ENCODE measurements at regions not wholly inside any gene's neighbourhood (a gene's known extent, or its start where the extent isn't known, plus 50 kb on each side); places are given as distances from the start of the nearest gene placed in this dataset.
"Not testable (repeated sequence)": the region's sequence is repeated elsewhere in the genome, so short reads cannot be mapped to it uniquely, and the experiment has no call there.

DNA sequence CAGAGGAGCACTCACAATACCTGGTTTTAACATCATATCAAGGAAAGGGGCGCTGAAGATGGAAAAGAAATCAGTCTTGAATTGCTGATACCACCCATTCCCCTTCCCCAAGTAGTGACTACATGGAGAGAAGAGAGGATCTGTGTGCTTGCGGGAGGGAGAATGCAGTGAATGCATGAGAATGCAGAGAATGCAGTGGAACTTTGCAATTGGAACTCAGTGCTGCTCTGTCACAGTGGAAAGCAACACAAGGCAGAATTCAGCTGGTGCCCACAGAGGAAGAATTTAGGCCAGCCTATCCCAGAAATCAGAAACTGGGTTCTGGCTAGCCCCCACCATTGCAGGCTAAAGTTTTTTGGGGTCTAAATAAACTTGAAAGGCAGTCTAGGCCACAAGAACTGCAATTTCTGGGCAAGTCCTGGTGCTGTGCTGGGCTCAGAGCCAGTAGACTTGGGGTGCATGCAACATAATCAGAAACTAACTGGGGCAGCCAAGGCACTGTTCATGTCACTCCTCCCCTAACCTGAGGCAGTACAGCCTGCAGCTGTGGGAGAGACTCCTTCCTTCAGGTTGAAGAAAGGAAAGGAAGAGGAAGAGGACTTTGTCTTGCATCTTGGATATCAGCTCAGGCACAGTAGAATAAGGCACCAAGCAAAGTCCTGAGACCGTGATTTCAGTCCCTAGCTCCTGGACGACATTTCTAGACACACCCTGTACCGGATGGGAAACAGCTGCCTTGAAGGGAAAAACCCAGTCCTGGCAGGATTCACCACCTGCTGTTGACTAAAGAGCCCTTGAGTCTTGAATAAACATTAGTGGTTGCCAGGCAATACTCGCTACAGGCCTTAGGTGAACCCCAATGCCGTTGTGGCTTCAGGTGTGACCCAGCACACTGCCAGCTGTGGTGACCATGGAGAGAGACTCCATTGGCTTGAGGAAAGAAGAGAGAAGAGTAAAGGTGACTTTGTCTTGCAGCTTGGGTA is 329.3 kb downstream of the TBL1XR1 start:
- peak; percentile 98 for DNase-seq

DNA sequence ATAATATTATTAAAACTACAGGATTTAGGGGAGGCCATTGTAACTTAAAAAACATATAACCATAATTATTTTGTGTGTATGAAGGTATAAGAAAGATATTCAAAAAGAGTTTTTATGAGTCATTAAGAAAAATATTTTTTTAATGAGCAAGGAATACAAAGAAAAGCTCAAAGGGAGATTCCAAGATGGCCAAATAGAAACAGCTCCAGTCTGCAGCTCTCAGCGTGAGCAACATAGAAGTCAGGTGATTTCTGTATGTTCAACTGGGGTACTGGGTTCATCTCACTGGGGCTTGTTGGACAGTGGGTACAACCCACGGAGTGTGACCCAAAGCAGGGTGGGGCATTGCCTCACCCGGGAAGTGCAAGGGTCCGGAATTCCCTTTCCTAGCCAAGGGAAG is 336.1 kb downstream of the TBL1XR1 start:
- no peak for DNase-seq

DNA sequence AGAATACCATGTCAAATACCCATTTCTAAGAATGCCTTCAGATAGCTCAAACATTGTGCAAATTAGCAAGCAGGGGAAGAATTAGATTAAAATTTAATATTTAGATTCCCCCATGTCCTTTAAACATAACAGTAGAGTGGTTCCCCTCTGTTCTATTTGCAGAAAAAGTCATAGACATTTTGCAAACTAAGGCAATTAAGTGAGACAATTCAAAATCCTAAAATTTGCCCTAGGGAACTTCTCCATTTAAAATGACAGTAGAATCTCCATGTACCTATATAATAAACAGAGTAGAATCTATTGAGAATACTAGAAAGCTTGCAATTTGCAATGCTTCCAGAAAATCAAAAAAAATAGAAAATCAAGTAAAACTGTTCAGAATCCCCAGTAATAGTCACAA is 340.6 kb downstream of the TBL1XR1 start:
- no peak for DNase-seq

DNA sequence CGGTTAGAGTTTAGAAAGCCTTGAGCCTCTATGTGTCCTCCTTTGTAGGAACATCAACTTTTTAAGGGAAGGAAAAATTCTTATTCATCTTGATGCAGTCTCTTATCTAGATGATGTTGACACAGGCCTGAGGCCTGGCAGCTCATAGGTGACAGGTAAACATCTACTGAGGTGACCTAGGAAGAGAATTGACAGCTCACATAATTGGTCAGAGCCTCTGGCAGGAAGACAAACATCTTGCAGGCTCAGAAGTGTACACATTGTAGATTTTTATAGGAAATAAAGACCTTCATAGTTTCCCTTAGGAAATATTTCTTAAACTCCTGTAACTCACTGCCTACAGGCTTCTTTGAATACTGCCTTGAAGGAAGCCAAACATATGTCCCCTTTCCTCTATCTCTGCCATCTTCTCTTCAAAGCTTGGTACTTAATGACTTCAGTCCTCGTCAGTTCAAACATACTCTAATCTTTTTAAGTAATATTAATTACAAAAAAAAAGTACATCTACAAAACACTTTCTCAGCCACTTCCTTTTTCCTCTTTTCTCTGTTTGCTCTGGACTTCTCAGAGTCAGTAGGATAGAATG is 341.3 kb downstream of the TBL1XR1 start:
- peak; percentile 26 for DNase-seq

DNA sequence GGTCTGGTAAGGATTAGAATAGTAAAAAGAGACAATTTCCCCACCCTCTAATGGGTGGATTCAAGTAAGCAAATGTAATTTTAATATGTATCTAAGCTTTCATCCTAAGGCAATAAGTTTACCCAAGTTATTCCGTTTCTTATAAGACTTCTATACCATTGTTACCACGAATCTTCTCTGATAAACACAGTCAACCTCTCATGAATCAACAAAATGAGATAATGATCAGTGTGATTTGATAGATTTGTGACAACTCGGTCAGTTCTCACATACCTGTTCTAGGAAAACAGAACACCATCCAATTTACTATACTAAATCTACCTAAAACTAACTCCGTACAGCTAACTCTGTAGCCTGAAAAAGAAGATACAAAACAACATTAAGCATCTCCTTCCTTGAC is 342.1 kb downstream of the TBL1XR1 start:
- DNase-seq: no peak

DNA sequence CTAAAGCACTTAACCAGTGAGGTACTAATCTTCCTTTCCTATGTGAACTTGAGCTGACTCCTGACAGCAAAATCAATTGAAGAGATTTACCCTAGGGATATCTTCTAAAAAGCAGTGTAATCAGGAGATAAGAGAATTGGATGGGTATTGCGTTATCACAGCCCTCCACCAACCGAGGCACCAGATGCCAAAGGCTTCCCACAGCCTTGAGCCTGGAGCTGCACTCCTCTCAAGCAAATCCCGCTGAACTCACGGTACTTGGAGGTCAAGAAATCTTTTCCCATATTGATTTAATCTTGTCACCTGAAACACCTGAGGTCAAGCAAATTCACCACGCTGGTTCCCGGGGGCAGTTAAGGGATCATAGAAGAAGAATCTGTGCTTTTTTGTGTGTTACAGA is 346.8 kb downstream of the TBL1XR1 start:
- DNase-seq: no peak

DNA sequence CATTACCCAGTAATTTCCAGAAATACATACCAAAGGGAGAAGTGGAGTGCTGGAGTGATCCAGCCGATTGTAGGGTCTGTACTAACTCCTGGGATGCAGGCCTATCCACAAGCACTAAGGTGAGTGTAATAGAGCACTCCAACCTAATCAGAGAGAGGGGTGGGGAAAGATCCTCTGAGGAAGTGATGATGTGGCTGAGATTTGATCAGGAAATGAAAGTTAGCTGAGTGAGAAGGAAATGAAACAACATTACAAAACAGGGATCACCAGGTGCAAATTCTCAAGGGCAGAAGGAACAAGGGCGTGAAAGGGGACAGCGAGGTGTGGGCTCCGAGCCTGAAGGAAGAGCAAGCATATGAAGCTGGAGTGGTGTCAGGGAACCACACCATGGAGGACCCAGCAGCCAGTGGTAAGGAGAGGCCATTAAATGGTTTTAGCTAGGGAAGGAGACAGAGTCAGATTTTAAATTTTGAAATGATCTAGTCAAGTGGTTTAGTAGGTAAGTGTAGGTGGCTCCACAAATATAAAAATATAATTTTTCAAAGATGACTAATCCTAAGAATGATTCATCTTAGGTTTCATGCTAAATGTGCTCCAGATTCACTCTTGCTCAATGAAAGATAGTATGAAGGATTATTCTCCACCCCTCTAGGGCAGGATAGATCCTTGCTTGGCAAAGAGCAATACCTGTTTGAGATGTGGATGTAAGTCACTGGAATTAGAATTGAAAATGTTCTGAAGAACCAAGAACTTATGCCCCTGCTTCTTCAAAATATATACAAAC is 348.7 kb downstream of the TBL1XR1 start:
- no peak for DNase-seq

DNA sequence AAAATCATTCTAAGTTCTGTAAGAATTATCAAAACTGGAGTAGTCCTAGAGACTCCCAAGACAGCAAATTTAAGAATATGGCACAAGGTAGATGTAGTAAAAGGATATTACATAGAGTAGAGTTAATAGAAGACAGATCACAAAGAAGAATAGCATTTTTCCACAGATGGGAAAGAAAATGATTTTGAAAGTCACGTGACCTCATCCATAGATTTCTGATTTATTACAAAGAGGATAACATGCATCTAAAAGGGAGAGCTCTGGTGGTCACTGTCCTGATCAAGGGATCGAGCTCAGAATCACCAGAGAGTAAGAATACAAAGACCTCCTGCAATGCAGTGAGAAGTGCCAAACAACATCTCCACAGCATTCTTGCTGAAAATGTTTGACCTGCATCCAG is 354.4 kb downstream of the TBL1XR1 start:
- DNase-seq: no peak

DNA sequence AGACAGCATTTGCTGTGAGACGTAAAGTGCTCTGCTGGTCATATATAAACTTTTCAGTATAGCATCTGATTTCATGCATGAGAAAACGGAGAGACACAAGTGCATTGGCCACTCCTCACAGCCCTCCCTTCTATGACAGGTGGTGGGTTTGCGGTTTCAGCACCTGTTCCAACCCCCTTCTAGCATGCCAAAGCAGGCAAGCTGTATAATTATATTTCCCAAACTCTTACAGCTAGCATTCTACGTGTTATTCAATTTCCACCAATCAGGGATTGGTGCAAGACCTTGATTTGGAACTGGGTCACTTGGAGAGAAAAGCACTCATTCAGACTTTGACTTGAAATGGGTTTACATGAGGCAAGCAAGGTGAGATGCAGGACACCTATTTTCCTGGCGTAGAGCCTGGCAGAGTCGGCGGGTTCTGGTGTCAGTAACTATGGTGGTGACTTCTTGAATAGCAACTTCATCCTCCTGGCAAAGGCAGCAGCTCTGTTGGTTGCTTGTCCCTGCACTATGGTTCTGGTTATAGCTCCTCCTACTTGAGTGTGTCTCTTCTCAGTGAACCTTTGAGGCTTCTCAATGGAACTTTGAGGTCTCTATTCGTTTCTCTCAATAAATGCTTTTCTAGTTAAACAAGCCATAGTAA is 356.5 kb downstream of the TBL1XR1 start:
- DNase-seq: no peak

DNA sequence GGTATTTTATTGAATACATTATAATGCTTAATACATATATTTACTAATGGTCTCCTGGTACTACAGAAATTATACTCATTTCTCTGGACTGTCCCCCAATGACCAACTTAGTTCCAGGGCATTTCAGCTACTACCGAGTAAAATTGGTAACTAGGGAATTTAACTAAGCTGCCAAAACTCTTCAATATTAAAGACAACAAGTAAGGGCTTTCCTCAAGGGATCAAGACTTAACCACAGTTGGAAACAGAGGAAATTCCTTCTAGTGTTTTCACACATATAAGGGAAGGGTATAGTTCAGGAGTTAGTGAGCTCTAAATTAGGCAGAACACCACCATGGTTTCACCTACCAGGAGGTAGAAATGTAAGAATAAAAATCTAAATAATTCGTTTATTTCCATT is 357.4 kb downstream of the TBL1XR1 start:
- no peak for DNase-seq

DNA sequence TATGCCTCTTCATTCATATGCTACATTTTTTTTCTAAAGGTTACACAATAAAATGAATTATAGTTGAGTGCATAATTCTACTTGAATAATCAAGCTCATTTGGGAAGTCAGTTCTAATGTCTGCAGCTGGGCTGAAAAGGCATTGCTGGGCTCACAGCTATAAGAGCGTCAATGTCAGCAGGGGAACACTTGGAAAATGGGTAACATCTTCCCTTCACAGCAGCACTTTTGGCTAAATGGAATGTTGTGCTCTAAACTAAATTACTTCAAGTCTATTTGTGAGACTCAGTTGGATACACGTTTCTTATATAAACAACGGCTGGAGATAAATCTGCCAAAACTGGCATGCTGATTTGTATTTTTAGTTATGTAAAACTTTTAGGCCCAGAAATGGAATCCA is 357.8 kb downstream of the TBL1XR1 start:
- DNase-seq: no peak

DNA sequence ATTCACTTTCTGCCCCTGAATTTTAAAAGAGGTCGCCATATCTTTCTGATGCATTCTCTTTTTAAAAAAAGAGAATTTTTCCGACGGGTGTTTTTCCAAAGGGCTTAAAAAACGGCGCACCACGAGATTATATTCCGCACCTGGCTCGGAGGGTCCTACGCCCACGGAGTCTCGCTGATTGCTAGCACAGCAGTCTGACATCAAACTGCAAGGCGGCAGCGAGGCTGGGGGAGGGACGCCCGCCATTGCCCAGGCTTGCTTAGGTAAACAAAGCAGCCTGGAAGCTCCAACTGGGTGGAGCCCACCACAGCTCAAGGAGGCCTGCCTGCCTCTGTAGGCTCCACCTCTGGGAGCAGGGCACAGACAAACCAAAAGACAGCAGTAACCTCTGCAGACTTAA is 370.0 kb downstream of the TBL1XR1 start:
- not testable (repeated sequence) for DNase-seq

DNA sequence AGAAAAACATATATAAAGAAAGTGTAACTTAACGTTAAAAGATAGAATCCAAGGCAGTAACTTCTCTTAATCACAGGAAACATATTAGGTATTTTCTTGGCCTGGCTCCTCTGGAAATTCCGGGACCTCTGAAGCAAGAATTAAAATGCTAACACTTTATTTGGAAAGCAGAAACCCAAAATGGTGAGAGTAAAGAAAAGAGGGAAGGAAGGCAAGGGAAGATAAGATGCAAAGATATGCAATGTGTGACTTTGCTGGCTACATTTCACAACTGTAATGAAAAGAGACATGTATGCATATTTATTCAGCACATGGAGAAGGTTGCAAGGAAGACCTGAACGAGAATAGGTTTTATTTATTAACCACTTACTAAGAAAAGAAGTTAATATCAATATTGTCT is 372.5 kb downstream of the TBL1XR1 start:
- no peak for DNase-seq

DNA sequence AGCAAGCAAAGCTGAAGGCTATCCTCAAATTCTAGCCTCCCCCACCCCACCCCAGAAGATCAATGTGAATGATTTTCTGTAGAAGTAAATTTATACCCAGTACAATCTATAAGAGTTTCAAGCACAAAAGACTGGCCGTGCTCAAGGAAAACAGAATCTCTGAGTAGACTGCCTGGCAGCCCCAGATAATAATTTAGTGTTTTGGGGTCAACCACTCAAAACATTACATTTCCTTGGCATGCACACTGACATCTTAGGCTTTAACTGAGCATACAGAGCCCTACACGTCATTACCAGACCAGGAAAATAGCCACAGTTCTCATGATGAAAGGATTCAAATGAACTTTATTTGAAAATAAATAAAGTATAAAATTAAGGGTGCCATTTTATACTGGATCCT is 376.5 kb downstream of the TBL1XR1 start:
- no peak for DNase-seq

DNA sequence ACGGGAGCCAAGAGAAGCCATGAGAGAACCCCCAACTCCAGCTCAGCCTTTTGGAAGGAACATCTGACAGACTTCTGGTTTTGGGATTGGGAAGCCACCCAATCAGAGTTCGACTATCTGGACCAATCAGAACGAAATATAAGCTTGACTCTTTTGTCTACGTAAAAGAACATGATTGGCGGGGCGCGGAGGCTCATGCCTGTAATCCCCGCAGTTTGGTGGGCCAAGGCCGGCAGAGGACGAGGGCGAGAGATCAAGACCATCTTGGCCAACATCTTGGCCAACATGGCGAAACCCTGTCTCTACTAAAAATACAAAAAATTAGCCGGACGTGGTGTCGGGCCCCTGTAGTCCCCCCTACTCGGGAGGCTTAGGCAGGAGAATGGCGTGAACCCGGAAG is 380.3 kb downstream of the TBL1XR1 start:
- no peak for DNase-seq

DNA sequence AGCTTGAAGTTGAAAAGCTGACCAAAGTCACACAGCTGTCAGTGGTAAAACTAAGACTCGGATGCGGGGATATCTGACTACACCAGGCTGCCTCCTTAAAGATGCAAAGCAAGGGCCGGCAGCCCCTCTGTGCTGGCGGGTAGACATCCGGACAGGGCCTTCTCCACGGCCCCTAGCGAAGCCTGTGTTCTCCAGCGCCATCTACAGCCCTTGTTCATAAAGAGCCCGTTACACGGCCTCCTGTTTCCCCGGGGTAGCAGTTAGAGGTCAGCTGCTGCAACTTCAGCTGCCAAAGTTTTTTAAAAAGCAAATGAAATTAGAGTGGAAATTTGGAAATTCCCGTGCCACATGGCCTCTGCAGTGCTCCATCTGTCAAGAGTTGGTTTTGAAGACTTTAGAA is 383.0 kb downstream of the TBL1XR1 start:
- DNase-seq: no peak

DNA sequence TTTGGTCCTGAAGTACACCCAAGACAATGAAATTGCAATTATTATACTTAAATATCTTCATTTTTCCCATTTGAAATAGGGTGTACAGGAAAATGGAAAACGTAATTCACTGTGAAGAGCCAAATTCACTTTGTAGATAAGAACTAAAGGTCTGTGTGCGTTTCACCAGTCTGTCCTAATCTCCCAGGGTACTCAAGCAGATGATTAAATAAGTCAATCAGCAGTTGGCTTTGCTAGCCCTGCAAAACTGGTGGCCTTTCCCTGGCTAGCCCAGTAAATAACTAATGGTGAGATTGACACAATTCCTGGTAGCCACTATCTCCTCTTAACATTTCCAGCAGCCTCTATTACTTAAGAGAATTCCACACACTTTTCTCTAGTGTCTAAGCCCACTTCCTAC is 389.3 kb downstream of the TBL1XR1 start:
- no peak for DNase-seq

DNA sequence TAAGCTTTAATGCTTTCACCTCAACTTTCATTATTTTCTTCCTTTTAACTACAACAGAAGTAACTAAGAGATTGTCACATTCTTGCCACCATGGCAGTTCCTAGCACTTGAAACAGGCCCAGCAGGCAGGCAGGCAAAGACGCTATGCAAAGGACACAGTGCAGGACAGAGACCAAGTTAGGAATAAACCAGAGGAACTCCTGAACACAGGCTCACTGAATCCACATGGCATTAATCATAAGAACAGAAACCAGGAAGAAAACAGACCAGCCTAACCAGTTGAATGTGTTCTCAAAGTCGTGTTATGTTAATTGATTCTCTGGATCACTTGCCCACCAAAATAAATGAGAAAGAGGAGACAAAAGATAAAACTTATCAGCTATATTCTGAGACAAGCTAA is 397.6 kb downstream of the TBL1XR1 start:
- DNase-seq: no peak

DNA sequence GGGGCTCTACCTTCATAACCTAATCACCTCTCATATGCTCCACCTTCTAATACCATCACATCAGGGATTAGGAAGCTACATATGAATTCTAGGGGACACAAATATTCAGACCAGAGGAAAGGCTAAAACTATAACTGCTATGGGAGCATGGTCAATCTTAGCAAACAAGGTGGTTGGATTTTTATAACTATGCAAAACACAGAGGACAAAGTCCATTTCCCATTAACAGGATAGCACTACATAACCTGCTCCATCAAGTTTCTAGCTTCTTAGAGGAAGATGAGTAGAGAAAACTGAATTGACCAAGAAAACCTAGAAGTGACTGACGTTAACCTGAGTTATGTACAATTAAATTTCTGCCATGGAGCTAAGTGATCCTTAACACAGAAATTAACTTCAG is 398.6 kb downstream of the TBL1XR1 start:
- no peak for DNase-seq

DNA sequence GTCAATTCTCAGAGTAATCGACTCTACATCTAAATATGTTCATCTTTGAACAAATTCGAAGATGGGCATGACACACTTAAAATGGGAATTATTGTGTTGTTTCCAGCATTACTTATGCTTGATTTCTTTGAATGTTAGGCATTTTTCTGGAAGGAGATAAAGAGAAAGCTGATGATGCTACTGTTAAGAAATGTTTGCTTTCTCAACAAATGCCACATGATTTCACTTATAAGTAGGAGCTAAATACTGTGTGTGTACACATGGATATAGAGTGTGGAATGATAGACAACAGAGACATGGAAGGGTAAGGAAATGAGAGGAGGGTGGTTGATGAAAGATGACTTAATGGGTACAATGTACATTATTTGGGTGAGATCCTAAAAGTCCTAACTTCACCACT is 400.9 kb downstream of the TBL1XR1 start:
- DNase-seq: no peak

DNA sequence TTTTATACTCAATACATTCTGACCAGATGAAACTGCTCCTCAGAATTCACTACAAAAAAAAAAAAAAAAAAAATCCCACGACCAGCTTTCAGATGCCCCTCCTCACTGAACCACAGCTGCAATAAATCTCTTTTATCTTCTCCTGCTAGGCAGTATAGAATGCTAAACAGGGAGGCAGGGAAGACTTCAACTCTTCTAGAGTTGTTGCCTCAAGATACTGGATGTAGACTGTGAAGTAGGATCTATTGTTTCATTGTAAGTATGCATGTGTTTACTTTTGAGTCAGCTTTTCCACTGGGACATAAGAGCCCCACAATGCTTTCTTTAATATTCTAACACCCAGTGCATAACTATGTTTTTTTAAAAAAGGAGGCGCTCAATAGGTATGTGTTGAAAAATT is 401.4 kb downstream of the TBL1XR1 start:
- DNase-seq: peak; percentile 17

DNA sequence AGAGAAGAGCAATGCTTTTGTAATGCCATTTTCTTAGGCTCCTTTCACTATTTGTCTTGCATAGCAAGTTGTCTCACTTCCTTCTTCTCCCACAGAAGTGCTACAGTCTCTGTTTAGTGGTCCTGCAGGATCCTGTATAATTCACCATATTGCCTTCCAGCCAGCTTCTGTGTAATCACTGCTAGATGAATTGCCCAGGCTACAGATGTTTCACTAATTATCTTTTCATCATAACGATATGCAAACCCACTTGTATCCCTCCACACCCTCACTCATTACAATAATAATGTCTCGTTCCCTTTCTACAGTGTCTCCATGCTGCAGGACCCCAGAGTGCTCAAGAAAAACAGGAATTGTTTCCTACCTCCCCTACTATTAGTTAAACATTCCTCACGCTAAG is 402.9 kb downstream of the TBL1XR1 start:
- DNase-seq: no peak

DNA sequence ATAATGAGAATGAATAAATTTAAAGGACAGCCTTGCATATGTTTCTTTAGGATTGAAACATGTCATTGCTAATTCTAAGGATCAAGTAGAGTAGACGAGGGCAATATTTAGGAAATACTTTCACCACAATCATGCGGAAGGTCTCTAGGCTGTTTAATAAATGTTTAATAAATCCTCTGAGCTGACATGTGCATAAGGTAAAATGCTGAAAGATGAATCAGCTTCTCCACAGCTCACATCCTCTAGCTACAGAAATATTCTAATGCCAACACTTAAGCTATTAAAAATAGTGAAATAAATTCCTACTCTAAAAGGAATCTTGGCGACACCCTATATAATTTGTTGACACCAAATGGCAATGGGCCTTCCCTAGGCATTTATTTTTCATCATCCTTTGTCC is 407.3 kb downstream of the TBL1XR1 start:
- DNase-seq: no peak
